ENCODE measurements at regions not wholly inside any gene's neighbourhood (a gene's known extent, or its start where the extent isn't known, plus 50 kb on each side); places are given as distances from the start of the nearest gene placed in this dataset.
"Not testable (repeated sequence)": the region's sequence is repeated elsewhere in the genome, so short reads cannot be mapped to it uniquely, and the experiment has no call there.

DNA sequence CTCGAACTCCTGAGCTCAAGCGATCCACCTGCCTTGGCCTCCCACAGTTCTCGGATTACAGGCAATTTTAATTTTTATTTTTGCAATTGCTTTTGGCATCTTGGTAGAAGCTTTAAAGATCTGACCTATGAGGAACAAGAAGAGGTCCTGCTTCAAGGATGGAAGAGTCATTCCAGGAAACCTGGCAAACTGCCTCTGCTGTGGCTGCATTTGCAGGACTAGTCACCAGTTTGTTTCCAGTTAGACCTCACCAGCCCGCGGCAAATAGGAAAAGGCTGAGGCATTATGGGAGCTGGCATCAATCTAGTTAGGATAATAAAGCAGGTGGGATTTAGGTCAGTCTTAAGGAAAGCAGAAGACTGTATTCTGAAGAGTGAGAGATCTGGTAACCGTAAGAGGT is 51.9 kb upstream of the LAS1L start:
- H3K9me3 ChIP-seq = no peaks in the 10 kb centered on the region
- no peaks in the 10 kb centered on the region for H3K36me3 ChIP-seq
- H3K27me3 ChIP-seq = peaks cover 0 to 3% (median 0%) of the 10 kb centered on the region in 3 donors
- intact Hi-C loops (cut with DNase I; ENCODE audit: low total_unique reads) = no loop called here
- H3K4me1 ChIP-seq = peaks cover 0 to 22% (median 12%) of the 10 kb centered on the region in 4 donors
- H3K27ac ChIP-seq = no peak overlapping the region
- WGBS, 5 donors = 82 to 87% (median 85%) methylated on average over 6 of the region's 6 CpGs
- H3K4me3 ChIP-seq = no peak overlapping the region
- TF ChIP-seq POLR2AphosphoS5 (IDR thresholded peaks at IDR 0.05) = no peak
- TF ChIP-seq, protein P1, sequence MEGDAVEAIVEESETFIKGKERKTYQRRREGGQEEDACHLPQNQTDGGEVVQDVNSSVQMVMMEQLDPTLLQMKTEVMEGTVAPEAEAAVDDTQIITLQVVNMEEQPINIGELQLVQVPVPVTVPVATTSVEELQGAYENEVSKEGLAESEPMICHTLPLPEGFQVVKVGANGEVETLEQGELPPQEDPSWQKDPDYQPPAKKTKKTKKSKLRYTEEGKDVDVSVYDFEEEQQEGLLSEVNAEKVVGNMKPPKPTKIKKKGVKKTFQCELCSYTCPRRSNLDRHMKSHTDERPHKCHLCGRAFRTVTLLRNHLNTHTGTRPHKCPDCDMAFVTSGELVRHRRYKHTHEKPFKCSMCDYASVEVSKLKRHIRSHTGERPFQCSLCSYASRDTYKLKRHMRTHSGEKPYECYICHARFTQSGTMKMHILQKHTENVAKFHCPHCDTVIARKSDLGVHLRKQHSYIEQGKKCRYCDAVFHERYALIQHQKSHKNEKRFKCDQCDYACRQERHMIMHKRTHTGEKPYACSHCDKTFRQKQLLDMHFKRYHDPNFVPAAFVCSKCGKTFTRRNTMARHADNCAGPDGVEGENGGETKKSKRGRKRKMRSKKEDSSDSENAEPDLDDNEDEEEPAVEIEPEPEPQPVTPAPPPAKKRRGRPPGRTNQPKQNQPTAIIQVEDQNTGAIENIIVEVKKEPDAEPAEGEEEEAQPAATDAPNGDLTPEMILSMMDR (IDR thresholded peaks at IDR 0.05) = no peak
- TF ChIP-seq POLR2A (IDR thresholded peaks at IDR 0.05) = no peak
- no peak for TF ChIP-seq EP300 (IDR thresholded peaks at IDR 0.05)
- no peak for DNase-seq

DNA sequence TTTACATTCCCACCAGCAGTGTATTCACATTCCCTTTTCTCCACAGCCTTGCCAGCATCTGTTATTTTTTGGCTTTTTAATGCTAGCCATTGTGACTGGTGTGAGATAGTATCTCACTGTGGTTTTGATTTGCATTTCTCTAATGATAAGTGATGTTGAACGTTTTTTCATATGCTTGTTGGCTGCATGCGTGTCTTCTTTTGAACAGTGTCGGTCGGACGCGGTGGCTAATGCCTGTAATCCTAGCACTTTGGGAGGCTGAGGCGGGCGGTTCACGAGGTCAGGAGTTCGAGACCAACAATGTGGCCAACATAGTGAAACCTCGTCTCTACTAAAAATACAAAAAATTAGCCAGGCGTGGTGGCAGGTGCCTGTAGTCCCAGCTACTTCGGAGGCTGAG is 50.6 kb upstream of the LAS1L start:
- H3K36me3 ChIP-seq; H3K27ac ChIP-seq; H3K9me3 ChIP-seq; DNase-seq; intact Hi-C loops (cut with DNase I; ENCODE audit: low total_unique reads); H3K4me3 ChIP-seq; H3K27me3 ChIP-seq: not testable (repeated sequence)
- peaks cover 0 to 22% (median 12%) of the 10 kb centered on the region in 4 donors for H3K4me1 ChIP-seq
- WGBS, 5 donors = 72 to 85% (median 76%) methylated on average over 13 of the region's 13 CpGs

Data from stomach (tissue), 8 donors.